Ishikawa (cell line): ENCODE measurements at regions not wholly inside any gene's neighbourhood (a gene's known extent, or its start where the extent isn't known, plus 50 kb on each side); places are given as distances from the start of the nearest gene placed in this dataset.

Source experiments
- CREB1 ChIP-seq: IDR thresholded peaks from 2 replicates; pipeline ENCODE4 v1.6.1; 2012; ENCODE audit warnings: low read depth
- EP300 ChIP-seq: IDR thresholded peaks from 2 replicates; pipeline ENCODE4 v1.6.1; 2012; ENCODE audit warnings: borderline replicate concordance
- TCF12 ChIP-seq: IDR thresholded peaks from 2 replicates; pipeline ENCODE4 v1.6.1; 2012; ENCODE audit warnings: low read depth

DNA sequence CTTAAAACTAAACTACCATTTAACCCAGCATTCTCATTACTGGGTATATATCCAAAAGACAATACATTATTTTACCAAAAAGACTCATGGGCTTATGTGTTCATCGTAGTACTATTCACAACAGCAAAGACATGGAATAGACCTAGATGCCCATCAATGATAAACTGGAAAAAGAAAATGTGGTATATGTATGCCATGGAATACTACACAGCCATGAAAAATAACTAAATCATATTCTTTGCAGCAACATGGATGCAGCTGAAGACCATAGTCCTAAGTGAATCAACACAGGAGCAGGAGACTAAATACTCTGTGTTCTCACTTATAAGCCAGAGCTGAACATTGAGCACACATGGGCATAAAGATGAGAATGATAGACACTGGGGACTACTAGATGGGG is 645.1 kb upstream of the B3GALT2 start:
- TF ChIP-seq CREB1, result no peak
- no peak for TF ChIP-seq TCF12
- no peak for TF ChIP-seq EP300
